H1 (cell line): ENCODE measurements at regions not wholly inside any gene's neighbourhood (a gene's known extent, or its start where the extent isn't known, plus 50 kb on each side); places are given as distances from the start of the nearest gene placed in this dataset.
A peak's percentile ranks its signal among the peaks of the same experiment; 100 is the strongest.

Experiments used
- CTCF ChIA-PET: fragments of 300-600 bp; sonication (Branson Sonifier 250); formaldehyde crosslinking; loops from one replicate; lab custom pipeline; 2021; ENCODE audit not compliant: partially characterized antibody; lab: Charles Lee
- POLR2A ChIA-PET: fragments of 300-600 bp; sonication (Branson Sonifier 250); formaldehyde crosslinking; loops from one replicate; lab custom pipeline; 2021; ENCODE audit warnings: inconsistent platforms; ENCODE audit not compliant: partially characterized antibody; lab: Charles Lee
- DNase-seq, 2 experiments: peaks; one replicate each; pipeline versions ENCODE4 v3.0.0 to v3.0.0-alpha.2; 2010 to 2022; ENCODE audit warnings: low spot score in 2 of 2, low read depth in 1 of 2, mixed read lengths in 1 of 2
- FAIRE-seq: peaks from 2 replicates; lab custom pipeline; 2011; peaks lifted over from hg19 to GRCh38; lab: Jason Lieb, UNC
- H2AFZ ChIP-seq: 2 replicates; pipeline ENCODE4 v1.8.1; 2012; ENCODE audit warnings: low read length, inconsistent platforms
- H2AK5ac ChIP-seq: 2 replicates; pipeline ENCODE4 v1.6.1; 2013; ENCODE audit warnings: low read depth, low read length
- H2BK120ac ChIP-seq: replicated peaks from 2 replicates; pipeline ENCODE3; 2013; ENCODE audit warnings: low read depth, low read length, inconsistent platforms
- H2BK12ac ChIP-seq: 2 replicates; pipeline ENCODE4 v1.6.1; 2013; ENCODE audit warnings: low read depth, low read length
- H2BK15ac ChIP-seq: 2 replicates; pipeline ENCODE4 v1.6.1; 2013; ENCODE audit warnings: low read length
- H2BK20ac ChIP-seq: 2 replicates; pipeline ENCODE4 v1.6.1; 2013; ENCODE audit warnings: low read length
- H2BK5ac ChIP-seq: 2 replicates; pipeline ENCODE4 v1.6.1; 2013; ENCODE audit warnings: low read depth, low read length
- H3K14ac ChIP-seq: 2 replicates; pipeline ENCODE4 v1.6.1; 2013; ENCODE audit warnings: inconsistent platforms; ENCODE audit not compliant: insufficient read length
- H3K18ac ChIP-seq: 2 replicates; pipeline ENCODE4 v1.6.1; 2013; ENCODE audit warnings: low read length; ENCODE audit errors: extremely low read depth
- H3K23ac ChIP-seq: 2 replicates; pipeline ENCODE4 v1.6.1; 2013; ENCODE audit warnings: inconsistent platforms; ENCODE audit not compliant: insufficient read length
- H3K23me2 ChIP-seq: 2 replicates; pipeline ENCODE4 v1.6.1; 2013; ENCODE audit warnings: low read depth, low read length
- H3K27ac ChIP-seq: 2 replicates; pipeline ENCODE4 v1.6.1; 2011; ENCODE audit warnings: low read depth, low read length, inconsistent platforms
- H3K27me3 ChIP-seq, 4 experiments: replicated peaks in 1 of 4; 1 replicate in 1 of 4; 2 replicates in 3 of 4; pipeline versions ENCODE4 v1.6.1 to v1.8.1; 2011 to 2013; ENCODE audit warnings: low read length in 3 of 4, mild to moderate bottlenecking in 3 of 4, inconsistent platforms in 2 of 4, mixed read lengths in 2 of 4, moderate library complexity in 1 of 4; ENCODE audit not compliant: control insufficient read depth in 3 of 4, insufficient read depth in 3 of 4; ENCODE audit errors: extremely low read depth in 1 of 4
- H3K36me3 ChIP-seq, 4 experiments: 2 replicates each; pipeline versions ENCODE4 v1.6.1 to v1.8.1; 2011 to 2013; ENCODE audit warnings: mild to moderate bottlenecking in 4 of 4, low read length in 3 of 4, moderate library complexity in 2 of 4, control low read depth in 1 of 4, inconsistent platforms in 1 of 4; ENCODE audit not compliant: insufficient read depth in 4 of 4, control insufficient read depth in 2 of 4
- H3K4ac ChIP-seq: replicated peaks from 2 replicates; pipeline ENCODE3; 2013; ENCODE audit warnings: low read length, low read depth, mixed read lengths, inconsistent platforms; ENCODE audit not compliant: insufficient read length
- H3K4me1 ChIP-seq, 4 experiments: replicated peaks in 1 of 4; 1 replicate in 1 of 4; 2 replicates in 3 of 4; pipeline versions ENCODE4 v1.6.1 to v1.8.1; 2011 to 2013; ENCODE audit warnings: low read length in 3 of 4, inconsistent platforms in 2 of 4, mixed read lengths in 1 of 4; ENCODE audit not compliant: insufficient read depth in 4 of 4, control insufficient read depth in 3 of 4
- H3K4me2 ChIP-seq, 2 experiments: 2 replicates each; pipeline versions ENCODE4 v1.6.1 to v1.8.1; 2011 to 2013; ENCODE audit warnings: low read depth in 2 of 2, low read length in 2 of 2, control low read depth in 1 of 2, inconsistent platforms in 1 of 2, mild to moderate bottlenecking in 1 of 2; ENCODE audit not compliant: insufficient read depth in 1 of 2
- H3K4me3 ChIP-seq, 4 experiments: fragments of 200-600, 300-600 bp in 1 of 4; sonication (generic), shearing (Covaris generic), sonication (Bioruptor Twin) in 1 of 4; 2 replicates each; pipeline versions ENCODE4 v1.5.1 to v1.8.1; 2011 to 2016; ENCODE audit warnings: low read length in 4 of 4, low read depth in 3 of 4, control low read depth in 2 of 4, inconsistent platforms in 2 of 4, mild to moderate bottlenecking in 2 of 4, mixed read lengths in 1 of 4, moderate library complexity in 1 of 4; ENCODE audit not compliant: insufficient read depth in 2 of 4; ENCODE audit errors: extremely low read depth in 1 of 4
- H3K56ac ChIP-seq: replicated peaks from 2 replicates; pipeline ENCODE3; 2013; ENCODE audit warnings: low read depth, mild to moderate bottlenecking, mixed read lengths, low read length, inconsistent platforms; ENCODE audit not compliant: insufficient read length
- H3K79me1 ChIP-seq: 2 replicates; pipeline ENCODE4 v1.6.1; 2013; ENCODE audit warnings: low read depth, low read length, control low read depth
- H3K79me2 ChIP-seq, 2 experiments: 2 replicates each; pipeline versions ENCODE4 v1.6.1 to v1.8.1; 2012 to 2013; ENCODE audit warnings: low read length in 2 of 2, mild to moderate bottlenecking in 2 of 2, inconsistent platforms in 1 of 2; ENCODE audit not compliant: insufficient read depth in 2 of 2, control insufficient read depth in 1 of 2
- H3K9ac ChIP-seq, 4 experiments: replicated peaks in 1 of 4; 1 replicate in 1 of 4; 2 replicates in 3 of 4; pipeline versions ENCODE4 v1.6.1 to v1.8.1; 2011 to 2013; ENCODE audit warnings: low read depth in 3 of 4, low read length in 3 of 4, control low read depth in 2 of 4, mild to moderate bottlenecking in 2 of 4, moderate library complexity in 2 of 4, inconsistent platforms in 1 of 4; ENCODE audit errors: extremely low read depth in 1 of 4
- H3K9me3 ChIP-seq, 2 experiments: 2 replicates each; pipeline versions ENCODE4 v1.6.1 to v1.8.1; 2012 to 2013; ENCODE audit warnings: mild to moderate bottlenecking in 2 of 2, moderate library complexity in 2 of 2, control low read depth in 1 of 2, inconsistent platforms in 1 of 2, low read depth in 1 of 2, low read length in 1 of 2, mixed read lengths in 1 of 2; ENCODE audit not compliant: insufficient read depth in 2 of 2
- H4K20me1 ChIP-seq, 2 experiments: replicated peaks in 1 of 2; 2 replicates each; pipeline versions ENCODE3 to v1.8.1; 2011 to 2013; ENCODE audit warnings: inconsistent platforms in 2 of 2, low read length in 2 of 2, mild to moderate bottlenecking in 1 of 2; ENCODE audit not compliant: insufficient read depth in 2 of 2, control insufficient read depth in 1 of 2
- H4K5ac ChIP-seq: 2 replicates; pipeline ENCODE4 v1.6.1; 2013; ENCODE audit warnings: low read length, low read depth, mixed read lengths, inconsistent platforms; ENCODE audit not compliant: insufficient read length
- H4K8ac ChIP-seq: 2 replicates; pipeline ENCODE4 v1.8.0; 2013; ENCODE audit warnings: mild to moderate bottlenecking, moderate library complexity, low read length, inconsistent platforms; ENCODE audit not compliant: insufficient read depth; ENCODE audit errors: extremely low read depth
- H4K91ac ChIP-seq: replicated peaks from 2 replicates; pipeline ENCODE3; 2013; ENCODE audit warnings: low read length, mixed read lengths, inconsistent platforms; ENCODE audit not compliant: insufficient read length
- ATF2 ChIP-seq: IDR thresholded peaks from 2 replicates; pipeline ENCODE4 v1.6.1; 2012; ENCODE audit warnings: low read length, inconsistent platforms
- ATF3 ChIP-seq: IDR thresholded peaks from 2 replicates; pipeline ENCODE4 v1.6.1; 2011; ENCODE audit warnings: low read depth, mild to moderate bottlenecking, low read length; ENCODE audit not compliant: insufficient read depth
- RXRA ChIP-seq: IDR thresholded peaks from 2 replicates; pipeline ENCODE4 v1.6.1; 2011; ENCODE audit warnings: low read depth, mild to moderate bottlenecking, low read length, moderate library complexity; ENCODE audit not compliant: insufficient read depth
- SP1 ChIP-seq: IDR thresholded peaks from 2 replicates; pipeline ENCODE4 v1.6.1; 2011; ENCODE audit warnings: low read depth, low read length
- WGBS, 2 experiments: shearing (Covaris generic) in 1 of 2; methylation state at CpG; one replicate each; pipeline versions ENCODE4 v1.1.6 to v1.1.7; 2013 to 2015; ENCODE audit warnings: low lambda C conversion rate in 2 of 2, mixed read lengths in 2 of 2, inconsistent platforms in 1 of 2, low coverage in 1 of 2, missing lambda C conversion rate in 1 of 2; ENCODE audit not compliant: insufficient replicate concordance in 2 of 2, insufficient coverage in 1 of 2, insufficient read length in 1 of 2; ENCODE audit errors: extremely low coverage in 1 of 2, missing lambda C conversion rate in 1 of 2; 5-methylcytosine and 5-hydroxymethylcytosine counted together

- ChIA-PET CTCF (interaction anchor here (0.6 to 2.3 kb wide), 5 partner anchors 16 to 140 kb away, joined by 3 to 7 read pairs (median 5); no protein-coding TSS in a partner anchor), POLR2A (no interaction called here)
- no peak for TF ChIP-seq SP1
- no peak for TF ChIP-seq RXRA
- TF ChIP-seq ATF3: no peak
- TF ChIP-seq ATF2: no peak
- H3K4ac ChIP-seq: no peak overlapping the region
- FAIRE-seq (peak; percentile 32), DNase-seq (peak in 1 of 2 experiments; percentile 50)
- H2BK5ac ChIP-seq: no peak overlapping the region
- no peak overlapping the region for H2BK120ac ChIP-seq
- no peak overlapping the region for H4K8ac ChIP-seq
- no peaks in the 10 kb centered on the region for H3K79me2 ChIP-seq
- WGBS, 2 experiments: 46% methylated on average over 9 of the region's 9 CpGs; no CpG with 5 or more reads in 1 of the 2 experiments
- no peaks in the 10 kb centered on the region for H3K23me2 ChIP-seq
- no peaks in the 10 kb centered on the region for H3K27me3 ChIP-seq
- H2BK15ac ChIP-seq: 0 out of 2 replicates have a peak overlapping the region, but pooled peaks have one; percentile 1
- H3K4me3 ChIP-seq: peak overlapping the region in 1 of 4 experiments; percentile 20; a peak in 1 of 8 replicates
- H3K27ac ChIP-seq: no peak overlapping the region
- H3K18ac ChIP-seq: no peak overlapping the region; the same call in 1 of the 2 replicates
- no peak overlapping the region for H3K56ac ChIP-seq
- no peak overlapping the region for H3K9ac ChIP-seq
- no peak overlapping the region for H3K14ac ChIP-seq
- H2BK20ac ChIP-seq: peak overlapping the region; percentile 73; the same call in 1 of the 2 replicates
- peak overlapping the region; percentile 99 for H2AFZ ChIP-seq
- H3K79me1 ChIP-seq: no peaks in the 10 kb centered on the region
- 0 out of 2 replicates have a peak overlapping the region, but pooled peaks have one; percentile 4 for H2BK12ac ChIP-seq
- no peak overlapping the region for H3K23ac ChIP-seq
- H4K91ac ChIP-seq: peak overlapping the region; percentile 13
- no peak overlapping the region for H4K5ac ChIP-seq
- H3K9me3 ChIP-seq: no peaks in the 10 kb centered on the region
- H3K36me3 ChIP-seq: no peaks in the 10 kb centered on the region
- H4K20me1 ChIP-seq: no peaks in the 10 kb centered on the region
- H3K4me2 ChIP-seq: peak overlapping the region; percentile 56; a peak in 3 of 4 replicates
- no peak overlapping the region for H2AK5ac ChIP-seq
- peaks cover 0 to 6% (median 3%) of the 10 kb centered on the region in 4 experiments; a peak in 4 of 7 replicates for H3K4me1 ChIP-seq
Measured at GRCh38 chr13:59531571-59532091, 632.1 kb downstream of the DIAPH3 start.
